PC-9 (cell line): ENCODE measurements at regions not wholly inside any gene's neighbourhood (a gene's known extent, or its start where the extent isn't known, plus 50 kb on each side); places are given as distances from the start of the nearest gene placed in this dataset.

Experiments
- CTCF ChIP-seq: fragments of 200-600 bp; sonication (generic); conservative IDR thresholded peaks from 2 replicates; pipeline ENCODE4 v1.6.1; 2017; ENCODE audit warnings: mixed run types, antibody characterized with exemption, mild to moderate bottlenecking, moderate library complexity
- EZH2 ChIP-seq: fragments of 200-600 bp; sonication (generic); IDR thresholded peaks from 2 replicates; pipeline ENCODE4 v1.8.0; 2017; ENCODE audit warnings: antibody characterized with exemption, low read depth

DNA sequence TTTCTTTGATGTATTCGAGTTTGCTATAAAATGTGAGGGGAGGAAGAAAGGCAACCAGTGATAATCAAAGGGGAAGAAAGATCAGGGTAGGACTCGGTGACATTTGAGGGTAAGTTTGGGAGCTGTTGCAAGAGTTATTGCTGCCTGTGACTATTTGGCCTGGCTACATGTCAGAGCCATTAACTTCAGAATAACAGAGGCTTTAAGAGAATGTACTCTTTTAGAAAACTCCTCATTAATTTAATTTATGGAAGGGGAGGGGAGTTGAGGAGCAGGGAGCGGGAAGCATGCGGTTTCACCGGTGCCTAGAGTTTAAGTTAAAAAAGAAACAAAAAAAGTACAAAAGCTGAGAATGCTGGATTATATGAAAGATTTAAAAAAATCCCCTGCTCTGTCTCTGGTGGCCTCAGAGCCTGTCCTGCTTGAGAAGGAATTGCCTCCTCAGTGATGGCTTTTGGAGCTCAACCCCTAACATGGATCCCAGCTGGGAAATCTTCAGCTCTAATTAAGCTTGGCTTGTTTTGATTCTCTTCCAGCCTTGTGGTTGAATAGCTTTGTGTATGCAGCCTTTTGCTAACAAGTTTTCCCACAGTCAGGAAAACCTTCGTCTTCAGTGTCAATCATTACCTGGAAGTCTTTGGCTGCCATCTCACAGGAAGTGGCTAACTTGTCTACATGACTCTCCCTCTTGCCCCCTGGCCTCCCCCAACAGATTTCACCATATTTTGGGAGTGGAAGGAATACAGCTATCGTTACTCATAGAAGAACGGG is 238.2 kb downstream of the SOX4 start:
- TF ChIP-seq CTCF (no peak), EZH2 (no peak)
